Neural progenitor cell (in vitro differentiated cells): ENCODE measurements at regions not wholly inside any gene's neighbourhood (a gene's known extent, or its start where the extent isn't known, plus 50 kb on each side); places are given as distances from the start of the nearest gene placed in this dataset.

Experiments
- CTCF ChIP-seq: fragments of 200-600 bp; sonication (generic); IDR thresholded peaks from 2 replicates; pipeline ENCODE4 v1.5.1; 2017; ENCODE audit warnings: antibody characterized with exemption, mild to moderate bottlenecking
- EZH2 ChIP-seq: fragments of 200-600 bp; sonication (generic); IDR thresholded peaks from 2 replicates; pipeline ENCODE4 v1.6.1; 2017; ENCODE audit warnings: antibody characterized with exemption, mild to moderate bottlenecking, moderate library complexity

GRCh38 chr4:62835631-62836030 is 1573.6 kb downstream of the TECRL start:
- TF ChIP-seq CTCF (no peak), EZH2 (no peak)
